GM10248 (cell line): ENCODE measurements at regions not wholly inside any gene's neighbourhood (a gene's known extent, or its start where the extent isn't known, plus 50 kb on each side); places are given as distances from the start of the nearest gene placed in this dataset.
"Not testable (repeated sequence)": the region's sequence is repeated elsewhere in the genome, so short reads cannot be mapped to it uniquely, and the experiment has no call there.

ENCODE experiments used
- CTCF ChIA-PET: fragments of 300-600 bp; sonication (Branson Sonifier 250); formaldehyde crosslinking; extraction: SDS; loops from one replicate; lab custom pipeline; 2021; ENCODE audit warnings: antibody characterized with exemption; lab: Yijun Ruan, JAX
- POLR2A ChIA-PET: fragments of 350-650 bp; sonication (Branson Sonifier 250); formaldehyde crosslinking; extraction: SDS; loops from one replicate; lab custom pipeline; 2020; ENCODE audit warnings: antibody characterized with exemption; lab: Yijun Ruan, JAX
- DNase-seq: peaks from one replicate; pipeline ENCODE4 v3.0.0; 2012; ENCODE audit errors: extremely low spot score
- TF ChIP-seq, protein P1 (sequence below): IDR thresholded peaks from 2 replicates; pipeline ENCODE4 v1.5.1; 2012; ENCODE audit warnings: mild to moderate bottlenecking, low read depth; ENCODE audit errors: extremely low read depth, missing control alignments, control extremely low read depth

DNA sequence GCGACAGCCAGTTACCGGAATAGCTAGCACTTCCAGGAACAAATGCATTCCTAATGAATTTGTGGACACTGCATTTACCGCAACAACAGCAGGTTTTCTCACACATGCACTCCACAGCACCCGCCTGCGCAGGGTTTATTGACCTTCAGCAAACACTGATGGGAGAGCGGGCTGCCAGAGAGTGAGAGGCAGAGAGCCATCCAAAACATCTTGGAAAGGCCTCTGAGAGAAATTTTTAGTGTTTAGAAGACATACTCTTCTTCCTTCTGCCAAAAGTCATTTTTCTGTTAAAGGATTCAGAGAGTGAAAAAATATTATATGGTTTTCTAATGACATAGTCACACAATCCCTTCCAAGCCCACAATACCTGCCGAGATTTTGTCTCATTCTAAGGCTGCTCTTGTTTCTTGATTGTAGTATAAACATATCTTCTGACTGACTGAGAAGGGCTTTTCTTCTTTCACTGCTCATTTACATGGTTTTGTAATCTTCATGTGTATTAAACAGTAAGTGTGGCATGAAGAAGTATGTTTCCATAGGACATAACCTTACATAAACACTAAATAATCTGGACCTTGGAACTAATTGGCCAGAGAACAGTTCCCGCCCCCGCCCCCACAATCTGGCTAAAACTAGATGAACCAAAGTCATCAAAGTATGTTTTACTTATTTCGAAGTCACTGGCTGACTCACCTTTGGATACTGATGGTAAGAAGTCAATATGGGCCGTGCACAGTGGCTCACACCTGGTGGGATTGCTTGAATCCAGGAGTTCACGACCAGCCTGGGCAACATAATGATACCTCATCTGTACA, 432.5 kb upstream of the MEF2C start:
- ChIA-PET CTCF (interaction anchor here (1.2 to 3.3 kb wide), 7 partner anchors 13 to 950 kb away, joined by 3 to 25 read pairs (median 5); no protein-coding TSS in a partner anchor), POLR2A (no interaction called here)
- TF ChIP-seq, protein P1, sequence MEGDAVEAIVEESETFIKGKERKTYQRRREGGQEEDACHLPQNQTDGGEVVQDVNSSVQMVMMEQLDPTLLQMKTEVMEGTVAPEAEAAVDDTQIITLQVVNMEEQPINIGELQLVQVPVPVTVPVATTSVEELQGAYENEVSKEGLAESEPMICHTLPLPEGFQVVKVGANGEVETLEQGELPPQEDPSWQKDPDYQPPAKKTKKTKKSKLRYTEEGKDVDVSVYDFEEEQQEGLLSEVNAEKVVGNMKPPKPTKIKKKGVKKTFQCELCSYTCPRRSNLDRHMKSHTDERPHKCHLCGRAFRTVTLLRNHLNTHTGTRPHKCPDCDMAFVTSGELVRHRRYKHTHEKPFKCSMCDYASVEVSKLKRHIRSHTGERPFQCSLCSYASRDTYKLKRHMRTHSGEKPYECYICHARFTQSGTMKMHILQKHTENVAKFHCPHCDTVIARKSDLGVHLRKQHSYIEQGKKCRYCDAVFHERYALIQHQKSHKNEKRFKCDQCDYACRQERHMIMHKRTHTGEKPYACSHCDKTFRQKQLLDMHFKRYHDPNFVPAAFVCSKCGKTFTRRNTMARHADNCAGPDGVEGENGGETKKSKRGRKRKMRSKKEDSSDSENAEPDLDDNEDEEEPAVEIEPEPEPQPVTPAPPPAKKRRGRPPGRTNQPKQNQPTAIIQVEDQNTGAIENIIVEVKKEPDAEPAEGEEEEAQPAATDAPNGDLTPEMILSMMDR, result no peak
- no peak for DNase-seq

GRCh38 chr5:89313804-89314588, 431.0 kb upstream of the MEF2C start:
- POLR2A ChIA-PET, result interaction anchor here (0.6 to 2.0 kb wide), 7 partner anchors 11 to 431 kb away, joined by 3 to 7 read pairs (median 4); partner anchors contain the start of gene MEF2C
- CTCF ChIA-PET, result interaction anchor here (0.6 to 3.3 kb wide), 19 partner anchors 9 to 951 kb away, joined by 3 to 25 read pairs (median 3); no protein-coding TSS in a partner anchor
- DNase-seq, result peak; percentile 64

GRCh38 chr5:89313044-89313443, 430.1 kb upstream of the MEF2C start:
- TF ChIP-seq, protein P1, result no peak
- ChIA-PET CTCF (interaction anchor here (0.9 to 3.2 kb wide), 8 partner anchors 10 to 427 kb away, joined by 3 to 25 read pairs (median 4); no protein-coding TSS in a partner anchor), POLR2A (interaction anchor here (1.7 to 2.0 kb wide), 3 partner anchors 31 to 41 kb away, joined by 4 to 7 read pairs (median 6); no protein-coding TSS in a partner anchor)
- DNase-seq, result no peak

More at GRCh38 chr5:89313804-89314588, 431.0 kb upstream of the MEF2C start:
- TF ChIP-seq, protein P1, result no peak

DNA sequence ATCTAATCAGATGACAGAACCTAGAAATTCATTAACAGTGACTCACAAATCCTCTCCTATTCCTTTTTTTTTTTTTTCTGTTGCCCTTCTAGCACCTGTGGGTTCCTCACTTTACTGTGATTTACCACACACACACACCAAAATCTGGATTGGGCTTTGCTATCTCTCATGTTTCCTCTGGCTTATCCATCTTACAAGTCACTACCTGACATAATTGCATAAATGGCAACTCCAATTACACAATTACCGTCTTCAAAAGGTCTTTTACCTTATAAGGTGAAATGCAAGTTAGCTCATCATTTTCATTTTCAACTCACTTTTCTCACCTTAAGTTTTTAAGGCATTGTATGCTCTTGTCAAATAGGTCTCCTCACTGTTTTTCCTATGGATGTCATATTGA, 426.3 kb upstream of the MEF2C start:
- POLR2A ChIA-PET, result no interaction called here
- TF ChIP-seq, protein P1, result no peak
- CTCF ChIA-PET, result interaction anchor here (1.0 to 1.2 kb wide), 2 partner anchors 14 to 186 kb away, joined by 3 read pairs; no protein-coding TSS in a partner anchor
- DNase-seq, result no peak

GRCh38 chr5:89308606-89309040, 425.6 kb upstream of the MEF2C start:
- peak; percentile 18 for DNase-seq
- ChIA-PET POLR2A (no interaction called here), CTCF (interaction anchor here (1.2 kb wide), 1 partner anchor 185 kb away, joined by 3 read pairs; no protein-coding TSS in a partner anchor)
- TF ChIP-seq, protein P1, result no peak

- CTCF ChIA-PET, result no interaction called here
- TF ChIP-seq, protein P1, result no peak
- no peak for DNase-seq
- POLR2A ChIA-PET, result no interaction called here
Observed at GRCh38 chr5:89307972-89308371, 425.0 kb upstream of the MEF2C start.

- CTCF ChIA-PET, POLR2A ChIA-PET, DNase-seq: not testable (repeated sequence)
Observed at GRCh38 chr5:89307141-89307540, 424.2 kb upstream of the MEF2C start.
